SJSA1 (cell line): ENCODE measurements at regions not wholly inside any gene's neighbourhood (a gene's known extent, or its start where the extent isn't known, plus 50 kb on each side); places are given as distances from the start of the nearest gene placed in this dataset.

Source experiments
- DNase-seq, 2 experiments: peaks; one replicate each; pipeline ENCODE4 v3.0.0-alpha.2; 2015 to 2020; ENCODE audit warnings: low spot score in 2 of 2, low read depth in 1 of 2
- H3K27ac ChIP-seq: fragments of 250-450 bp; sonication (Bioruptor Pico); 2 replicates; pipeline ENCODE4 v1.5.1; 2020; ENCODE audit warnings: mild to moderate bottlenecking, moderate library complexity
- H3K27me3 ChIP-seq: fragments of 250-450 bp; sonication (Bioruptor Pico); replicated peaks from 2 replicates; pipeline ENCODE4 v1.5.1; 2020; ENCODE audit warnings: mild to moderate bottlenecking, moderate library complexity
- H3K36me3 ChIP-seq: fragments of 250-450 bp; sonication (Bioruptor Pico); 2 replicates; pipeline ENCODE4 v1.5.1; 2020; ENCODE audit warnings: mild to moderate bottlenecking
- H3K4me1 ChIP-seq: fragments of 250-450 bp; sonication (Bioruptor Pico); replicated peaks from 2 replicates; pipeline ENCODE4 v1.6.1; 2021; ENCODE audit warnings: mild to moderate bottlenecking
- H3K4me3 ChIP-seq: fragments of 250-450 bp; sonication (Bioruptor Pico); 2 replicates; pipeline ENCODE4 v1.5.1; 2020; ENCODE audit warnings: mild to moderate bottlenecking
- H3K9me3 ChIP-seq: fragments of 250-450 bp; sonication (Bioruptor Pico); replicated peaks from 2 replicates; pipeline ENCODE4 v1.5.1; 2020; ENCODE audit warnings: mild to moderate bottlenecking

DNA sequence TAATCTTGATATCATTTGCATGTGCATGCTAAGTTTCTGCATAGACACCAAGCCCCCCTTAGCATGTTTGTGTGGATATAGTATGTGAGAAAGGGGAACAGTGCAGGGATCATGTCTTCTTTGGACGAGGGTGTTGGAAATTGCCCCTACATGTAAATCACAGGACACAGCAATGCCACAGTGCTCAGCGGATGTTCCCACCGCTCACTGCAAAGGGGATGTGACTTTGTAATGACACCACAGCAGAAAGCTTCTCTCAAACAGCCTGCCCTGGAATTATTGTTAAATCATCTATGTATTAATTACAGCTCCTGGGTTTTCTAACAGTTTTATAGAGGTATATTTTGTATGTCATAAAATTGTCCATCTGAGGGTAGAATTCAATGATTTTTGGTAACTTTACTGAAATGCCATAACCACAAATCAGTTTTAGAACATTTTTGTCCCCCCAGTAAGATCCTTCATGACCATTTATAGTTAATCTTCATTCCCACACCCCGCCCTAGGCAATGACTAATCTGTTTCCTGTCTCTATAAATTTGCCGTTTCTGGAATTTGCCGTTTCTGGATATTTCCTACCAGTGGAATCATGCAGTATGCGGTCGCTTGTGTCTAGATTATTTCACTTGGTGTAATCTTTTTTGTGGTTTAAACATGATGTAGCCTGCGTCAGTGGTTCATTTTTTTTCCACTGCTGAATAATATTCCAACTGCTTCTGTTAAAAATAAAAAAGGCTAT is 648.5 kb upstream of the WWC1 start:
- H3K4me3 ChIP-seq = no peak overlapping the region
- DNase-seq = peak; percentile 88 to 96
- H3K4me1 ChIP-seq = peaks cover 53% of the 10 kb centered on the region
- H3K36me3 ChIP-seq = no peaks in the 10 kb centered on the region
- no peaks in the 10 kb centered on the region for H3K27me3 ChIP-seq
- H3K9me3 ChIP-seq = no peaks in the 10 kb centered on the region
- peak overlapping the region; percentile 91 for H3K27ac ChIP-seq

GRCh38 chr5:167643631-167644280 is 647.7 kb upstream of the WWC1 start:
- no peak for DNase-seq
- Histone ChIP-seq H3K27ac (peak overlapping the region; percentile 91), H3K27me3 (no peaks in the 10 kb centered on the region), H3K36me3 (no peaks in the 10 kb centered on the region), H3K9me3 (no peaks in the 10 kb centered on the region), H3K4me3 (no peak overlapping the region), H3K4me1 (peaks cover 52% of the 10 kb centered on the region)

DNA sequence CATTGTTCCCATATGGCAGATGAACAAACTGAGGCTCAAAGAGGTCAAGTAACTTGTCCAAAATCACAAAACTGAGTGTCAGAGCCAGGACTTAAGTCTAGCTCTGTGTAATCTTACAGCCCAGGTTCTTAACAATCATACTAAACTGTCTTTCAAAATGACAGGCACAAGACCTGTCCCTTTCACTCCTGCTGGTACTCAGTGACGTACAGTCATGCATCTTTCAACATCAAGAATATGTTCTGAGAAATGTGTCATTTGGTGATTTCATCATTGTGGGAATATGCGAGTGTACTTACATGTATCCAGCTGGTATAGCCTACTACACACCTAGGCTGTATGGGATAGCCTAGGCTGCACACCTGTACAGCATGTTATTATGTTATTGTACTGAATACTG is 646.8 kb upstream of the WWC1 start:
- Histone ChIP-seq H3K27me3 (no peaks in the 10 kb centered on the region), H3K4me1 (peaks cover 43% of the 10 kb centered on the region), H3K4me3 (no peak overlapping the region), H3K9me3 (no peaks in the 10 kb centered on the region), H3K27ac (peak overlapping the region; percentile 91; the same call in 1 of the 2 replicates), H3K36me3 (no peaks in the 10 kb centered on the region)
- no peak for DNase-seq

- Histone ChIP-seq H3K36me3 (no peaks in the 10 kb centered on the region), H3K4me1 (peaks cover 23% of the 10 kb centered on the region), H3K4me3 (no peak overlapping the region), H3K27me3 (no peaks in the 10 kb centered on the region), H3K27ac (no peak overlapping the region), H3K9me3 (no peaks in the 10 kb centered on the region)
- DNase-seq = no peak
Observed at GRCh38 chr5:167649471-167649870, 642.0 kb upstream of the WWC1 start.

DNA sequence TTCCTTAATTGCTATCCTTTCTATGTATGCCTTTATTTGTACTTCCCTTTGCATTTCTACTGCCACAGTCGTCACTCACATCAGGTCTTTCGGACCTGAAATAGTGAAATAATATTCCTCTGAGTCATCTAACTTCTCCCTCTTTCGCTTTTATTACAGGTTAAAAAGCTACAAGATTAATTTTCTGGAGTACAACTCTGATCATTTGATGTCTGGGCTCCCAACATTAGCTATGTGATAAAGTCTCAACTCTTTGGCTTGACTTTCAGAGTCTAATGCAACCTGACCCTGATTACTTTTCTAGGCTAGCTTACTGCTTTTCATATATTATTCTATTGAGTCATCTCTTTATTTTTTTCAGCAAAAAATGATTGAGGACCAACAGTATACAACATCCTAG is 638.8 kb upstream of the WWC1 start:
- peak in 1 of 2 experiments; percentile 38 for DNase-seq
- Histone ChIP-seq H3K27ac (peak overlapping the region; percentile 17), H3K36me3 (no peaks in the 10 kb centered on the region), H3K4me1 (peaks cover 31% of the 10 kb centered on the region), H3K4me3 (no peak overlapping the region), H3K9me3 (no peaks in the 10 kb centered on the region), H3K27me3 (no peaks in the 10 kb centered on the region)

DNA sequence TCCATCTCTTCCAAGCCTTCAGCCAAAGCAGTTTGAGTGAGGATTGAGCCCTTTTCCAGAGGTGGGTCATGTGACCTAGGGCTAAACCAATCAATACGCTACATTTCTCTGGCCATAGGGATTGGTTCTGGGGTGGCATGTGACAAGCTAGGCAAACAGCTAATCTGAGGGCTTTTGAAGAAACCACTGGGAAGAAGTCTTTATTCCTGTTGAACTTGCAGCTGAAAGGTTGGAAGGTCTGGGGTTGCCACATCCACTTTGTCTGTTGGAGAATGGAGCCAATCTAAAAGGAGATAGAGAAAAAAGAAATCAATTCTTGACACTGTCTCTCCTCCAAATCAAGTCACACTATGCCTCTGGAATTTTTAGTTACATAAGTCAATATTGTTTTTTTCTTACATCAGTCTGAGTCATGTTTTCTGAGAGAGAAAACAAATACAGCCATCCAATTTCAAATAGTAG is 637.8 kb upstream of the WWC1 start:
- DNase-seq = peak in 1 of 2 experiments; percentile 52
- Histone ChIP-seq H3K9me3 (no peaks in the 10 kb centered on the region), H3K4me1 (peaks cover 40% of the 10 kb centered on the region), H3K4me3 (no peak overlapping the region), H3K36me3 (no peaks in the 10 kb centered on the region), H3K27me3 (no peaks in the 10 kb centered on the region), H3K27ac (peak overlapping the region; percentile 17)

DNA sequence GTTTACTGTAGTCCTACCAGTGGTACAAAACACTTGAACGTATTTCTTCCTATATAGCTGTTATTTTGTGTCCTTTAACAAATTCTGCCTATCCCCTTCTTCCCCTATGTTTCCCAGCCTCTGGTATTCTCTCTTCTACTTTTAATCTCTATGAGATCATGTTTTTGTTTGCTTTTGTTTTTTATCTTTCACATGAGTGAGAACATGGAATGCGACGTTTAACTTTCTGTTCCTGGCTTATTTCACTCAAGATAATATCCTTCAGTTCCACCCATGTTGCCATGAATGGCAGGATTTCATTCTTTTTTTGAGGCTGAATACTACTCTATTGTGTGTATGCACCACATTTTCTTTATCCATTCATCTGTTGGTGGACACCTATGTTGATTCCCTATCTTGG is 634.4 kb upstream of the WWC1 start:
- H3K4me1 ChIP-seq = peaks cover 45% of the 10 kb centered on the region
- H3K36me3 ChIP-seq = no peaks in the 10 kb centered on the region
- no peak overlapping the region for H3K4me3 ChIP-seq
- peak in 1 of 2 experiments; percentile 46 for DNase-seq
- H3K27me3 ChIP-seq = no peaks in the 10 kb centered on the region
- H3K27ac ChIP-seq = peak overlapping the region; percentile 10; the same call in 1 of the 2 replicates
- no peaks in the 10 kb centered on the region for H3K9me3 ChIP-seq

- H3K4me1 ChIP-seq = peaks cover 28% of the 10 kb centered on the region
- no peaks in the 10 kb centered on the region for H3K9me3 ChIP-seq
- H3K27me3 ChIP-seq = no peaks in the 10 kb centered on the region
- DNase-seq = peak in 1 of 2 experiments; percentile 45
- no peak overlapping the region for H3K4me3 ChIP-seq
- no peaks in the 10 kb centered on the region for H3K36me3 ChIP-seq
- H3K27ac ChIP-seq = no peak overlapping the region
Observed at GRCh38 chr5:167658889-167659288, 632.6 kb upstream of the WWC1 start.

DNA sequence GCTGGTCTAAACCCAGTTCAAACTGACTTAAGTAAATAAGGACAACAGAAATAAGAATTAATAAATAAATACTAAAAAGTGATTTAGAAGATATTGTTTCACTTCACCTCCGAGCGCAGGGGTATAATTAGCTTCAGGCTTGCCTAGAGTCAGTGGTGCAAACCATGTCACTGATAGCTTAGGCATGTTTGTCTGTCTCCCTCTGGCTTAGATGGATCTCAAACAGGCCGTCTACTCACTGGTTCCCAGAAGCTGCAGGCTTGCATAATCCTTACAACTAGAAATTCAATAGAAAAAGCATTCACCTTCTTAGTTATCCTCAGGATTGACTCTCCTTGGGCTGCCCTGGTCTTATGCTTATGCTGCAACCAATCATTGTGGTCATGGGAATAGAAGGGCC is 629.8 kb upstream of the WWC1 start:
- no peak for DNase-seq
- peaks cover 31% of the 10 kb centered on the region for H3K4me1 ChIP-seq
- no peaks in the 10 kb centered on the region for H3K27me3 ChIP-seq
- H3K27ac ChIP-seq = no peak overlapping the region
- H3K36me3 ChIP-seq = no peaks in the 10 kb centered on the region
- no peak overlapping the region for H3K4me3 ChIP-seq
- H3K9me3 ChIP-seq = no peaks in the 10 kb centered on the region

DNA sequence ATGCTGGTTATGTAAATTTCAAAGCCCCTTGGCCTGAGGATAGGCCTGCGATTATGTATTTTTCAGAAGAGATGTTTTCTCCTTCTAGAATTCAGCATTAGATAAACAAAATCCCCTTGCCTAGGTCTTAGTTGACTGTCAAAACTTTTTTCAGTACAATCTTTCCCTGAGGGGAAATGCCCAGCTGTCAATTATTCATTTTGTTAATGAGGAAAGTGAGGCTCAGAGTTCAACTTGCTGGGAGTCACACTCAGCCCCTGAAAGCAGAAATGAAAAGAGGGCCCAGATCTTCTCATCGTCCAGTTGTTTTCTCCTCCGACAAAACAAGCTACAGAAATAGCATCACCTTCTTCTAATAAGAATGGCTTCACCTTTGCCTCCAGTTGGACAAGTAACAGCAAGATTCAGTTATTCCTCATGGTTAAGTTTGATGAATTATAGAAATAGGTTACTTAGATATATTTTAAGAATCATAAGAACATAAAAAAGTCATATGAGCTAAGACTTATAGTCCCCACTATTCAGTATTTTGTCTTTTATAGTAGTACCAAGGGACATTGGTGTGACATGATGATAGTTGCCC is 627.1 kb upstream of the WWC1 start:
- Histone ChIP-seq H3K27me3 (no peaks in the 10 kb centered on the region), H3K27ac (no peak overlapping the region), H3K4me1 (peaks cover 21% of the 10 kb centered on the region), H3K4me3 (no peak overlapping the region), H3K36me3 (no peaks in the 10 kb centered on the region), H3K9me3 (no peaks in the 10 kb centered on the region)
- no peak for DNase-seq

- H3K9me3 ChIP-seq = no peaks in the 10 kb centered on the region
- no peak for DNase-seq
- no peaks in the 10 kb centered on the region for H3K27me3 ChIP-seq
- H3K36me3 ChIP-seq = no peaks in the 10 kb centered on the region
- no peak overlapping the region for H3K4me3 ChIP-seq
- H3K27ac ChIP-seq = no peak overlapping the region
- peaks cover 28% of the 10 kb centered on the region for H3K4me1 ChIP-seq
Observed at GRCh38 chr5:167665841-167666375, 625.5 kb upstream of the WWC1 start.

- Histone ChIP-seq H3K27me3 (no peaks in the 10 kb centered on the region), H3K9me3 (no peaks in the 10 kb centered on the region), H3K4me1 (peaks cover 27% of the 10 kb centered on the region), H3K27ac (no peak overlapping the region), H3K4me3 (no peak overlapping the region), H3K36me3 (no peaks in the 10 kb centered on the region)
- no peak for DNase-seq
Observed at GRCh38 chr5:167671176-167671575, 620.3 kb upstream of the WWC1 start.

DNA sequence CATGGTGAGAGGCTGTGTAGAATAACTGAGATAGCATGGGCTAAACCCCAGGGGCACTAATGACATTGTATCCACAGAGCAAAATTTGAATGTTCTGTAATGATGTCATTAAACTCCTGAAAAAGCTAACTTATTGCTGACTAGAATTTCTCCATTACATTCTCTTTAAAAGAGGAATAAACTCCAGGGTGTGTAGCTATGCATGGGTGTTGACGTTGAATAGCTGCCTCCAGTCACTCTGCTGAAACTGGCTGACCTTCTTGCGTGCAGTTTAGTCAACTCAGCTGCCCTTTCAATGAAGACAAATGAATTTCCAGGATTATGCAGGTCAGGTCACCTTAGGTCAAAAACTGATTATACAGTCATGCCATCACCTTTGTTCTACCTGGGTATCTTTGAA is 617.5 kb upstream of the WWC1 start:
- no peak for DNase-seq

DNA sequence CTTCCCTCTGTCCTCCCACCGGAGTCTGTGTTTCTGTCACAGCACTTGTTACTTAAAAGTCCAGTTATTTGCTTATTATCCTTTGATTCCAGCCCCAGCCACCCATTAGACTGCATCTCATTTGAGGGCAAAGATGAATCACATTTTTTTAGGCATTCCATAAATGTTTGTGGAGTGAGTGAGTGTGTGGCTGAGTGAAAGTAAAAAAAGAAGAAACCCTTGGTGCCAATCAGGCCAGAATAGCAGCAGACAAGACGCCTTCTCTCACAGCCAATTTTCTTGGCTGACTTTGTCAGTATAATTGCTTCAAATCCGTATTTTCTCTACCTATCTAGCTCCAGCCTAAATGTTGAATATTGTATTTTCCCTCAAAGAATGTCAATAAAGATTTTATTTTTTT is 613.0 kb upstream of the WWC1 start:
- Histone ChIP-seq H3K27me3 (no peaks in the 10 kb centered on the region), H3K9me3 (peaks cover 10% of the 10 kb centered on the region), H3K4me1 (0 out of 2 replicates have a peak, but pooled peaks cover 4% of the 10 kb centered on the region), H3K36me3 (no peaks in the 10 kb centered on the region), H3K4me3 (no peak overlapping the region), H3K27ac (0 out of 2 replicates have a peak overlapping the region, but pooled peaks have one; percentile 3)
- DNase-seq = peak in 1 of 2 experiments; percentile 47

More for the DNA sequence above, 617.5 kb upstream of the WWC1 start:
- peaks cover 7% of the 10 kb centered on the region for H3K9me3 ChIP-seq
- peaks cover 21% of the 10 kb centered on the region for H3K4me1 ChIP-seq
- H3K27ac ChIP-seq = no peak overlapping the region
- H3K36me3 ChIP-seq = no peaks in the 10 kb centered on the region
- no peaks in the 10 kb centered on the region for H3K27me3 ChIP-seq
- no peak overlapping the region for H3K4me3 ChIP-seq
